ENCODE measurements at regions not wholly inside any gene's neighbourhood (a gene's known extent, or its start where the extent isn't known, plus 50 kb on each side); places are given as distances from the start of the nearest gene placed in this dataset.

- no peak for TF ChIP-seq POLR2AphosphoS5 (IDR thresholded peaks at IDR 0.05; ENCODE audit: borderline replicate concordance, low read depth, low read length)
- TF ChIP-seq EZH2 (IDR thresholded peaks at IDR 0.05) = no peak
- TF ChIP-seq FOXP2 (optimal IDR thresholded peaks at IDR 0.05; ENCODE audit: control extremely low read depth, extremely low read length, insufficient read depth) = no peak
Observed at GRCh38 chr5:25568989-25569625, 924.3 kb upstream of the CDH10 start.

Data from SK-N-MC (cell line).